ENCODE measurements at regions not wholly inside any gene's neighbourhood (a gene's known extent, or its start where the extent isn't known, plus 50 kb on each side); places are given as distances from the start of the nearest gene placed in this dataset.

GRCh38 chr6:121809211-121809610 lies 373.8 kb downstream of the GJA1 start:
- Histone ChIP-seq H3K27ac (replicated peaks) (no peak overlapping the region), H3K27me3 (ENCODE audit: insufficient read depth, poor library complexity, severe bottlenecking) (no peaks in the 10 kb centered on the region), H3K4me3 (replicated peaks; ENCODE audit: insufficient read depth, low read length) (no peak overlapping the region)
- TF ChIP-seq, protein P1, sequence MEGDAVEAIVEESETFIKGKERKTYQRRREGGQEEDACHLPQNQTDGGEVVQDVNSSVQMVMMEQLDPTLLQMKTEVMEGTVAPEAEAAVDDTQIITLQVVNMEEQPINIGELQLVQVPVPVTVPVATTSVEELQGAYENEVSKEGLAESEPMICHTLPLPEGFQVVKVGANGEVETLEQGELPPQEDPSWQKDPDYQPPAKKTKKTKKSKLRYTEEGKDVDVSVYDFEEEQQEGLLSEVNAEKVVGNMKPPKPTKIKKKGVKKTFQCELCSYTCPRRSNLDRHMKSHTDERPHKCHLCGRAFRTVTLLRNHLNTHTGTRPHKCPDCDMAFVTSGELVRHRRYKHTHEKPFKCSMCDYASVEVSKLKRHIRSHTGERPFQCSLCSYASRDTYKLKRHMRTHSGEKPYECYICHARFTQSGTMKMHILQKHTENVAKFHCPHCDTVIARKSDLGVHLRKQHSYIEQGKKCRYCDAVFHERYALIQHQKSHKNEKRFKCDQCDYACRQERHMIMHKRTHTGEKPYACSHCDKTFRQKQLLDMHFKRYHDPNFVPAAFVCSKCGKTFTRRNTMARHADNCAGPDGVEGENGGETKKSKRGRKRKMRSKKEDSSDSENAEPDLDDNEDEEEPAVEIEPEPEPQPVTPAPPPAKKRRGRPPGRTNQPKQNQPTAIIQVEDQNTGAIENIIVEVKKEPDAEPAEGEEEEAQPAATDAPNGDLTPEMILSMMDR (IDR thresholded peaks at IDR 0.05; ENCODE audit: insufficient read depth, low read length) = no peak
- TF ChIP-seq POLR2AphosphoS5 (IDR thresholded peaks at IDR 0.05; ENCODE audit: low read depth) (no peak), SPI1 (IDR thresholded peaks at IDR 0.05; ENCODE audit: borderline replicate concordance, low read depth) (no peak), GABPA (IDR thresholded peaks at IDR 0.05; ENCODE audit: low read depth) (no peak)
- TF ChIP-seq, protein P2, sequence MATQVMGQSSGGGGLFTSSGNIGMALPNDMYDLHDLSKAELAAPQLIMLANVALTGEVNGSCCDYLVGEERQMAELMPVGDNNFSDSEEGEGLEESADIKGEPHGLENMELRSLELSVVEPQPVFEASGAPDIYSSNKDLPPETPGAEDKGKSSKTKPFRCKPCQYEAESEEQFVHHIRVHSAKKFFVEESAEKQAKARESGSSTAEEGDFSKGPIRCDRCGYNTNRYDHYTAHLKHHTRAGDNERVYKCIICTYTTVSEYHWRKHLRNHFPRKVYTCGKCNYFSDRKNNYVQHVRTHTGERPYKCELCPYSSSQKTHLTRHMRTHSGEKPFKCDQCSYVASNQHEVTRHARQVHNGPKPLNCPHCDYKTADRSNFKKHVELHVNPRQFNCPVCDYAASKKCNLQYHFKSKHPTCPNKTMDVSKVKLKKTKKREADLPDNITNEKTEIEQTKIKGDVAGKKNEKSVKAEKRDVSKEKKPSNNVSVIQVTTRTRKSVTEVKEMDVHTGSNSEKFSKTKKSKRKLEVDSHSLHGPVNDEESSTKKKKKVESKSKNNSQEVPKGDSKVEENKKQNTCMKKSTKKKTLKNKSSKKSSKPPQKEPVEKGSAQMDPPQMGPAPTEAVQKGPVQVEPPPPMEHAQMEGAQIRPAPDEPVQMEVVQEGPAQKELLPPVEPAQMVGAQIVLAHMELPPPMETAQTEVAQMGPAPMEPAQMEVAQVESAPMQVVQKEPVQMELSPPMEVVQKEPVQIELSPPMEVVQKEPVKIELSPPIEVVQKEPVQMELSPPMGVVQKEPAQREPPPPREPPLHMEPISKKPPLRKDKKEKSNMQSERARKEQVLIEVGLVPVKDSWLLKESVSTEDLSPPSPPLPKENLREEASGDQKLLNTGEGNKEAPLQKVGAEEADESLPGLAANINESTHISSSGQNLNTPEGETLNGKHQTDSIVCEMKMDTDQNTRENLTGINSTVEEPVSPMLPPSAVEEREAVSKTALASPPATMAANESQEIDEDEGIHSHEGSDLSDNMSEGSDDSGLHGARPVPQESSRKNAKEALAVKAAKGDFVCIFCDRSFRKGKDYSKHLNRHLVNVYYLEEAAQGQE (IDR thresholded peaks at IDR 0.05; ENCODE audit: insufficient replicate concordance, low read depth) = no peak
- no peak for DNase-seq (ENCODE audit: low read depth in 1 of 2, low spot score in 1 of 2)

GRCh38 chr6:121810158-121811032 lies 374.9 kb downstream of the GJA1 start:
- Histone ChIP-seq H3K27me3 (ENCODE audit: insufficient read depth, poor library complexity, severe bottlenecking) (no peaks in the 10 kb centered on the region), H3K4me3 (replicated peaks; ENCODE audit: insufficient read depth, low read length) (no peak overlapping the region), H3K27ac (replicated peaks) (no peak overlapping the region)
- no peak for DNase-seq (ENCODE audit: low read depth in 1 of 2, low spot score in 1 of 2)
- TF ChIP-seq SPI1 (IDR thresholded peaks at IDR 0.05; ENCODE audit: borderline replicate concordance, low read depth) (no peak), GABPA (IDR thresholded peaks at IDR 0.05; ENCODE audit: low read depth) (no peak)
- TF ChIP-seq, protein P1 (IDR thresholded peaks at IDR 0.05; ENCODE audit: insufficient read depth, low read length) = no peak
- TF ChIP-seq, protein P2 (IDR thresholded peaks at IDR 0.05; ENCODE audit: insufficient replicate concordance, low read depth) = no peak

GRCh38 chr6:121811106-121811505 lies 375.7 kb downstream of the GJA1 start:
- Histone ChIP-seq H3K27me3 (ENCODE audit: insufficient read depth, poor library complexity, severe bottlenecking) (no peaks in the 10 kb centered on the region), H3K27ac (replicated peaks) (no peak overlapping the region), H3K4me3 (replicated peaks; ENCODE audit: insufficient read depth, low read length) (no peak overlapping the region)
- TF ChIP-seq SPI1 (IDR thresholded peaks at IDR 0.05; ENCODE audit: borderline replicate concordance, low read depth) (no peak), GABPA (IDR thresholded peaks at IDR 0.05; ENCODE audit: low read depth) (no peak), POLR2AphosphoS5 (IDR thresholded peaks at IDR 0.05; ENCODE audit: low read depth) (no peak)
- TF ChIP-seq, protein P2 (IDR thresholded peaks at IDR 0.05; ENCODE audit: insufficient replicate concordance, low read depth) = no peak
- TF ChIP-seq, protein P1 (IDR thresholded peaks at IDR 0.05; ENCODE audit: insufficient read depth, low read length) = no peak
- DNase-seq (ENCODE audit: low read depth in 1 of 2, low spot score in 1 of 2) = no peak
